ENCODE measurements at regions not wholly inside any gene's neighbourhood (a gene's known extent, or its start where the extent isn't known, plus 50 kb on each side); places are given as distances from the start of the nearest gene placed in this dataset.

DNA sequence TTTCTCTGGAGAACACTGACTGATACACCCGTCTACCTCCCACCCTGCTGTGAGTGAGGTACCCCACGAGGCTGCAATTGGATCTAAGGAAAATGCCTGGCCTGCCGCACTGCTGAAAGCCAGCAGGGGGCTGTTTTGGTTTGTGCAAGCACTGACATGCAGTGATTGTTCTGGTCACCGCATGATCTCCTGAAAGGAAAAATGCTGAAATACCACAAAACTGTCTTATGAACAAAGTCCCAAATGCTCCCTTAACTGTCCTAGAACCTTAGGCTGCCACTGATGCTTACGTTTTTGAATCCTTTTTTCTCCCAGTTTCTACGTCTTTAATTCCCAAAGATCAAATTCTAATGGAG is 132.7 kb downstream of the JCAD start:
- no peak overlapping the region for H3K9ac ChIP-seq (ENCODE audit: insufficient read depth, low read length, poor library complexity, severe bottlenecking)
- intact Hi-C loops (cut with micrococcal nuclease), result no loop called here
- TF ChIP-seq, protein P1, sequence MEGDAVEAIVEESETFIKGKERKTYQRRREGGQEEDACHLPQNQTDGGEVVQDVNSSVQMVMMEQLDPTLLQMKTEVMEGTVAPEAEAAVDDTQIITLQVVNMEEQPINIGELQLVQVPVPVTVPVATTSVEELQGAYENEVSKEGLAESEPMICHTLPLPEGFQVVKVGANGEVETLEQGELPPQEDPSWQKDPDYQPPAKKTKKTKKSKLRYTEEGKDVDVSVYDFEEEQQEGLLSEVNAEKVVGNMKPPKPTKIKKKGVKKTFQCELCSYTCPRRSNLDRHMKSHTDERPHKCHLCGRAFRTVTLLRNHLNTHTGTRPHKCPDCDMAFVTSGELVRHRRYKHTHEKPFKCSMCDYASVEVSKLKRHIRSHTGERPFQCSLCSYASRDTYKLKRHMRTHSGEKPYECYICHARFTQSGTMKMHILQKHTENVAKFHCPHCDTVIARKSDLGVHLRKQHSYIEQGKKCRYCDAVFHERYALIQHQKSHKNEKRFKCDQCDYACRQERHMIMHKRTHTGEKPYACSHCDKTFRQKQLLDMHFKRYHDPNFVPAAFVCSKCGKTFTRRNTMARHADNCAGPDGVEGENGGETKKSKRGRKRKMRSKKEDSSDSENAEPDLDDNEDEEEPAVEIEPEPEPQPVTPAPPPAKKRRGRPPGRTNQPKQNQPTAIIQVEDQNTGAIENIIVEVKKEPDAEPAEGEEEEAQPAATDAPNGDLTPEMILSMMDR (IDR thresholded peaks at IDR 0.05), result no peak
- no peak overlapping the region for H3K4me3 ChIP-seq (replicated peaks in 1 of 3; ENCODE audit: low read depth in 2 of 3, low read length in 3 of 3)
- H3K27ac ChIP-seq (ENCODE audit: low read depth in 1 of 2, low read length in 2 of 2), result no peak overlapping the region
- H3K27me3 Mint-ChIP-seq (ENCODE audit: low read depth in 3 of 3), result peaks cover 0 to 4% (median 0%) of the 10 kb centered on the region in 3 donors
- H3K36me3 Mint-ChIP-seq, result no peaks in the 10 kb centered on the region
- no peak overlapping the region for H2AFZ ChIP-seq (ENCODE audit: insufficient read depth, low read depth, low read length, poor library complexity, severe bottlenecking)
- H3K36me3 ChIP-seq (replicated peaks in 1 of 2; ENCODE audit: control insufficient read depth in 1 of 2, insufficient read depth in 2 of 2, low read length in 2 of 2), result no peaks in the 10 kb centered on the region
- H3K9me3 Mint-ChIP-seq, result peaks cover 37 to 53% (median 45%) of the 10 kb centered on the region in 7 donors
- no peaks in the 10 kb centered on the region for H3K4me1 ChIP-seq (ENCODE audit: control insufficient read depth in 1 of 2, insufficient read depth in 2 of 2, low read length in 2 of 2)
- H4K20me1 ChIP-seq (ENCODE audit: insufficient read depth, low read length), result no peaks in the 10 kb centered on the region
- peaks cover 5% of the 10 kb centered on the region for H3K4me1 Mint-ChIP-seq
- H3K27ac Mint-ChIP-seq, result no peak overlapping the region
- DNase-seq, result no peak
- H3K79me2 ChIP-seq (ENCODE audit: insufficient read depth, low read length), result no peaks in the 10 kb centered on the region
- no peaks in the 10 kb centered on the region for H3K27me3 ChIP-seq (ENCODE audit: control insufficient read depth in 2 of 2, insufficient read depth in 2 of 2, low read length in 2 of 2)
- no peak overlapping the region for H3K4me2 ChIP-seq (replicated peaks; ENCODE audit: extremely low read depth, low read length, poor library complexity, severe bottlenecking)
- 89% methylated on average over 3 of the region's 6 CpGs for WGBS (ENCODE audit: insufficient coverage)
- peaks cover 32 to 43% of the 10 kb centered on the region in 2 donors for H3K9me3 ChIP-seq (replicated peaks in 1 of 2; ENCODE audit: control insufficient read depth in 1 of 2, insufficient read depth in 1 of 2, low read length in 2 of 2)
- no peak overlapping the region for H3K4me3 Mint-ChIP-seq

DNA sequence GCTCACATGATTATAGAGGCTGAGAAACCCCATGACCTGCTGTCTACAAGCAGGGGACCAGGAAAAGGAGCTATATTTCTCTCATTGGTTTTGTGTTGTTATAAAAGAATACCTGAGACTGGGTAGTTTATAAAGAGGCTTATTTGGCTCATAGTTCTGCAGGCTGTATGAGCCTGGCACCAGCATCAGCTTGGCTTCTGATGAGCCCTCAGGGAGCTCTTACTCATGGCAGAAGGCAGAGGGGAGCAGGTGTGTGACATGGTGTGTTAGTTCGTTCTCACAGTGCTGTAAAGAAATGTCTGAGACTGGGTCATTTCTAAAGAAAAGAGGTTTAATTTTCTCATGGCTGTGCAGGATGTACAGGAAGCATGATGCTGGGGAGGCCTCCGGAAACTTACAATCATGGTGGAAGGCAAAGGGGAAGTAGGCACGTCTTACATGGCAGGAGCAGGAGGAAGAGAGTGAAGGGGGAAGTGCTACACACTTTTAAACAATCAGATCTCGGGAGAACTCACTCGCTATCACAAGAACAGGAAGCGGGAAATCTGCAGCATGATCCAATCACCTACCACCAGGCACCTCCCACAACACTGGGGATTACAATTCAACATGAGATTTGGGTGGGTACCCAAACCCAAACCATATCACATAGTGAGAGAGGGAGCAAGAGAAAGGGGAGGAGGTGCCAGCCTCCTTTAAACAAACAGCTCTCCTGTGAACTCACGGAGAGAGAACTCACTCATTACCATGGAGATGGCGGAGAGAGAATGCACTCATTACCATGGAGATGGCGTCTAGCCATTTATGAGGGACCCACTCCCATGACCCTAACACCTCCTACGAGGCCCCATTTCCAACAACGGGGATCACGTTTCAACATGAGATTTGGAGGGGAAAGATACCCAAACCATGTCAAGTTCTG is 133.4 kb downstream of the JCAD start:
- no peak overlapping the region for H3K4me3 ChIP-seq (replicated peaks in 1 of 3; ENCODE audit: low read depth in 2 of 3, low read length in 3 of 3)
- no peaks in the 10 kb centered on the region for H3K36me3 ChIP-seq (replicated peaks in 1 of 2; ENCODE audit: control insufficient read depth in 1 of 2, insufficient read depth in 2 of 2, low read length in 2 of 2)
- H3K27me3 ChIP-seq (ENCODE audit: control insufficient read depth in 2 of 2, insufficient read depth in 2 of 2, low read length in 2 of 2), result no peaks in the 10 kb centered on the region
- TF ChIP-seq, protein P1 (IDR thresholded peaks at IDR 0.05), result no peak
- Mint-ChIP-seq H3K27me3 (ENCODE audit: low read depth in 3 of 3) (peaks cover 0 to 4% (median 0%) of the 10 kb centered on the region in 3 donors), H3K4me1 (peaks cover 5% of the 10 kb centered on the region), H3K36me3 (no peaks in the 10 kb centered on the region), H3K4me3 (no peak overlapping the region), H3K27ac (no peak overlapping the region), H3K9me3 (peaks cover 37 to 53% (median 45%) of the 10 kb centered on the region in 7 donors)
- no peaks in the 10 kb centered on the region for H3K79me2 ChIP-seq (ENCODE audit: insufficient read depth, low read length)
- H2AFZ ChIP-seq (ENCODE audit: insufficient read depth, low read depth, low read length, poor library complexity, severe bottlenecking), result no peak overlapping the region
- no peak overlapping the region for H3K9ac ChIP-seq (ENCODE audit: insufficient read depth, low read length, poor library complexity, severe bottlenecking)
- no peaks in the 10 kb centered on the region for H3K4me1 ChIP-seq (ENCODE audit: control insufficient read depth in 1 of 2, insufficient read depth in 2 of 2, low read length in 2 of 2)
- no peak for DNase-seq
- 100% methylated on average over 2 of the region's 12 CpGs for WGBS (ENCODE audit: insufficient coverage)
- H4K20me1 ChIP-seq (ENCODE audit: insufficient read depth, low read length), result no peaks in the 10 kb centered on the region
- intact Hi-C loops (cut with micrococcal nuclease), result no loop called here
- no peak overlapping the region for H3K27ac ChIP-seq (ENCODE audit: low read depth in 1 of 2, low read length in 2 of 2)
- peaks cover 32 to 43% of the 10 kb centered on the region in 2 donors for H3K9me3 ChIP-seq (replicated peaks in 1 of 2; ENCODE audit: control insufficient read depth in 1 of 2, insufficient read depth in 1 of 2, low read length in 2 of 2)
- H3K4me2 ChIP-seq (replicated peaks; ENCODE audit: extremely low read depth, low read length, poor library complexity, severe bottlenecking), result no peak overlapping the region

Data from CD14-positive monocyte (primary cell).